ENCODE measurements at regions not wholly inside any gene's neighbourhood (a gene's known extent, or its start where the extent isn't known, plus 50 kb on each side); places are given as distances from the start of the nearest gene placed in this dataset.

DNA sequence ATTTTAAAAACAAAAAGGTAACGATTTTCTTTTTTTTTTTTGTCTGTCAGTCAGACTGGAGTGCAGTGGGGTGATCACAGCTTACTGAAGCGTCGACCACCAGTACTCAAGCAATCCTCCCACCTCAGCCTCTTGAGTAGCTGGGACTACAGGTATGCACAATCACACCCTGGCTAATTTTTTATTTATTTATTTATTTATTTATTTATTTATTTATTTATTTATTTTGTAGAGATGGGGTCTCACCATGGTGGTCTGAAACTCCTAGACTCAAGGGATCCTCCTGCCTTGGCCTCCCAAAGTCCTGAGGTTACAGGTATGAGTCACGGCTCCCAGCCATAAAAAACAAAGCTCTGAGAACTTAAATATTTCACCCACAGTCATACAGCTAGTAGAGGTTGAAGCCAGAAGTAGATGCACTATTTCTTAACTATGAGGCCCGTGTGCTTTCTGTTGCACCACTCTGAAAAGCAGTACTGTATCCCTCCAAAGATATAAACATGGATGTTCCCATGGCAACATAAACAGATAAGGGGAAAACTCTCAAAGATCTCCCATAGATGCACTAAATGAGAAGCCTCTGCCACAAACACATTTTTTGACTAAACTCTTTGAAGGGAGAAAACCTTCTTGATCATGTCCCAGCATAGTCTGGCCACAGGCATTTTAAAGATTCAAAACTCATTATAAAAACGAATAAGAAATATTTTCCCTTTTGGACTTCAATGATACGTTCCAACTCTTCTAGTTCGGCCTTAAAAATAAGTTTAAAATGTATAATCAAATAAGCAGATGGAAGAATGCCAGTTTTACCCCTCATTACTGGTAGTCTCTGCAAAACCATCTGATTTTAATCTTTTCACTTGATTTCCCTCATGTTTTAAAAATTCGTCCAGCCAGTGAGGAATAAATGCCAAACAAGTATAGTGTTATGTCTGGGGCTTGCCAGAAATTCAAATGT, 162.3 kb upstream of the ARHGEF26 start:
- TF ChIP-seq, protein P1, sequence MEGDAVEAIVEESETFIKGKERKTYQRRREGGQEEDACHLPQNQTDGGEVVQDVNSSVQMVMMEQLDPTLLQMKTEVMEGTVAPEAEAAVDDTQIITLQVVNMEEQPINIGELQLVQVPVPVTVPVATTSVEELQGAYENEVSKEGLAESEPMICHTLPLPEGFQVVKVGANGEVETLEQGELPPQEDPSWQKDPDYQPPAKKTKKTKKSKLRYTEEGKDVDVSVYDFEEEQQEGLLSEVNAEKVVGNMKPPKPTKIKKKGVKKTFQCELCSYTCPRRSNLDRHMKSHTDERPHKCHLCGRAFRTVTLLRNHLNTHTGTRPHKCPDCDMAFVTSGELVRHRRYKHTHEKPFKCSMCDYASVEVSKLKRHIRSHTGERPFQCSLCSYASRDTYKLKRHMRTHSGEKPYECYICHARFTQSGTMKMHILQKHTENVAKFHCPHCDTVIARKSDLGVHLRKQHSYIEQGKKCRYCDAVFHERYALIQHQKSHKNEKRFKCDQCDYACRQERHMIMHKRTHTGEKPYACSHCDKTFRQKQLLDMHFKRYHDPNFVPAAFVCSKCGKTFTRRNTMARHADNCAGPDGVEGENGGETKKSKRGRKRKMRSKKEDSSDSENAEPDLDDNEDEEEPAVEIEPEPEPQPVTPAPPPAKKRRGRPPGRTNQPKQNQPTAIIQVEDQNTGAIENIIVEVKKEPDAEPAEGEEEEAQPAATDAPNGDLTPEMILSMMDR (IDR thresholded peaks at IDR 0.05) = no peak
- TF ChIP-seq POLR2A (IDR thresholded peaks at IDR 0.05) (no peak), POLR2AphosphoS5 (IDR thresholded peaks at IDR 0.05) (no peak)

Measured in suprapubic skin (tissue), 4 donors.